SU-DHL-6 (cell line): ENCODE measurements at regions not wholly inside any gene's neighbourhood (a gene's known extent, or its start where the extent isn't known, plus 50 kb on each side); places are given as distances from the start of the nearest gene placed in this dataset.
"Not testable (repeated sequence)": the region's sequence is repeated elsewhere in the genome, so short reads cannot be mapped to it uniquely, and the experiment has no call there.

Experiments used
- CTCF ChIP-seq: fragments of 200-600 bp; sonication (generic); IDR thresholded peaks from one replicate; pipeline ENCODE4 v1.5.1; 2017; ENCODE audit warnings: antibody characterized with exemption, mild to moderate bottlenecking, low read length, moderate library complexity; ENCODE audit not compliant: insufficient read depth, poor library complexity, severe bottlenecking
- EZH2phosphoT487 ChIP-seq: fragments of 200-600 bp; sonication (generic), shearing (Covaris generic); conservative IDR thresholded peaks from 2 replicates; pipeline ENCODE4 v1.6.1; 2018; ENCODE audit warnings: mild to moderate bottlenecking, antibody characterized with exemption, low read length, moderate library complexity, mixed read lengths

GRCh38 chr12:17007442-17008040, 401.6 kb upstream of the LMO3 start:
- TF ChIP-seq CTCF, EZH2phosphoT487: not testable (repeated sequence)
